GM18909 (cell line): ENCODE measurements at regions not wholly inside any gene's neighbourhood (a gene's known extent, or its start where the extent isn't known, plus 50 kb on each side); places are given as distances from the start of the nearest gene placed in this dataset.

ENCODE experiments used
- ATAC-seq: cut with Tn5 transposase; IDR thresholded peaks from one replicate; pipeline ENCODE4 v1.9.1; 2021; ENCODE audit warnings: mild to moderate bottlenecking; ENCODE audit not compliant: unreplicated experiment, poor library complexity

GRCh38 chr6:145044641-145045246 lies 690.6 kb downstream of the EPM2A start:
- ATAC-seq, result no peak

GRCh38 chr6:145045582-145045981 lies 689.7 kb downstream of the EPM2A start:
- ATAC-seq, result no peak

DNA sequence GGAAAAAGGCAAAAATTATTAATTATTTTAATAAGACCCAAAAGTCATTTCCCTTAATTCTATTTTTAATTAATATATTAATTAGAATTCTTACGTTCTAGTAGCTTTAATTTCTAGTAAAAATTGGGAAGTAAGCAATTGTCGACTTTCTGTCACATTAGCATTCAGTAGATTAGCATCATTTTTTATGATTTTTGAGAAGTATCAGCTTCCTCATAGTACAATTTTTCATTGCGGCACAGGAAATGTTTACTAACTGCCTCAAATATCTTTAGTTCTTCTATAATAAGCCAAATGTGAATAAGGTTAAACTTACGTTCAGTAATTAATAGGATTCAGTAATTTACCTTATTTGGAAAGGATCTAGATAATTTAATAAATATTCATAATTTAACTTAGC lies 687.4 kb downstream of the EPM2A start:
- no peak for ATAC-seq

- ATAC-seq, result no peak
Observed at GRCh38 chr6:145051661-145052060, 683.7 kb downstream of the EPM2A start.

GRCh38 chr6:145055567-145055966 lies 679.8 kb downstream of the EPM2A start:
- ATAC-seq, result no peak

DNA sequence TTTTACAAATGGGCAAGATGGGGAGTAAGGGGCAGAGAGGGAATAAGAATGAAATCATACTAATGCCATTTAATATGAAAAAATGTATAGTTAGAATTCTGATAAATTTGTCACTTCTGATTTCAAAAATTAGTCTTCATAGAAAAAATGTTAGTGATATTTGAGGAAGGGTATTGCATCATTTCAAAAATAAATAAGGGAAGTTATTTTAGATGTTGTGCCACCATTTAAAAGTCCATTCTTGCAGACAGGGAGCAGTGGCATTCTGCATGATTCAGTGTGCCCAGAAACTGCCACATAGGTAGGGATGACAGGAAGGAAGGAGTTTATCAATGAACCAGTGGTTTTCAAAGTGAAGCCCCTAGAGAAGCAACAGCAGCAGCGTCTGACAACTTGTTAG lies 674.6 kb downstream of the EPM2A start:
- no peak for ATAC-seq

GRCh38 chr6:145063091-145063490 lies 672.2 kb downstream of the EPM2A start:
- no peak for ATAC-seq

DNA sequence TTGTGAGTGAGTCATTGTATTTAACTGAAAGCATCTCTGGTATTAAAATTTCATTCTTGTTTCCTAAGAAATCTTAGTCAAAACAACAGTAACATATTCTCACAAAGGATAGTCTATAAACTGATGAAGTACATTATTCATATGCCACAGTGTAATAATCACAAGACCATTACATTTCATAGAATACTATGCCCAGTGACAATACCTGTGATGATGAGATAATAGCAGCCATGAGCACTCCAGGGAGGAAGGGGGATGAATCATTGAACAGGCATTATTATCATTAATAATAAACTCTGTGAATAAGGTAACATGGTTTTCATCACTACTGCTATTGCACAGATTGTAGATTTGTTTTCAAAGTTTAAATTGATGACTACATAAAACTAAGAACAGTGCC lies 667.9 kb downstream of the EPM2A start:
- no peak for ATAC-seq

DNA sequence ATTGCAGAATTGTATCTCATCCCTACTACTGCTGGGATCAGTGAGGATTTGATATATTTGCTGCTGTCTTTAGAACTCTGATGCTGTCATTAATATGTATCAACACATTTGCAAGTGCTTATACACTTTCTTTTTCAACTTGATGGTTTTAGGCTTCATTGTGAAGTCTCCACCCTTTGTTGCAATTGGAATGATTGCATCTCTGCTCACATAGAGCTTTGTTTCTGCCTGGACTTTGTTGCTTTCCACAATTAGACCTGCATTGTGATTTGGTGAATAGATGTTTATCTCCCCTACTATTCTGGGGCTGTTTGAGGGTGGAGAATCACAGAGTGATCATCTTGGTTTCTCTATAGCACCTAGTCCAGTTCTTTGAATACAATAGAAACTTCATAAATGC lies 666.7 kb downstream of the EPM2A start:
- no peak for ATAC-seq

DNA sequence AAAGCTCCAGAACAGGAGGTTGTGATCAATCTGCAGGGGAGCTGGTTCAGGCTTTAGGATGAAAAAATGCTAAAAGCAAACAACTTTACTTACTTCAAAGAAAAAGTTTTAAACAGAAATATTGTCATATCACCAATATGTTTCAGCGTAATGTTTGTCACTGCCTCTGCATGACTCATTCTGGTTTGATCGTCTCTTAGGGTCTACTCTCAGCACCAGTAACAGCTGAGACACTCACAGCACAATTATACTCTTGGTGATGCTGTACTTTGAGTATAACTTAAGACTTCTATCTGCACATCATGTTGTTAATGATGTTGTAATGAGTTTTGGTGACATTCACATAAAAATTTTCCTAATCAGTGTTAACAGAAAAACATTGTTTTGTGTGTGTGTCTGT lies 665.4 kb downstream of the EPM2A start:
- ATAC-seq, result no peak

GRCh38 chr6:145070791-145071190 lies 664.5 kb downstream of the EPM2A start:
- ATAC-seq, result no peak

DNA sequence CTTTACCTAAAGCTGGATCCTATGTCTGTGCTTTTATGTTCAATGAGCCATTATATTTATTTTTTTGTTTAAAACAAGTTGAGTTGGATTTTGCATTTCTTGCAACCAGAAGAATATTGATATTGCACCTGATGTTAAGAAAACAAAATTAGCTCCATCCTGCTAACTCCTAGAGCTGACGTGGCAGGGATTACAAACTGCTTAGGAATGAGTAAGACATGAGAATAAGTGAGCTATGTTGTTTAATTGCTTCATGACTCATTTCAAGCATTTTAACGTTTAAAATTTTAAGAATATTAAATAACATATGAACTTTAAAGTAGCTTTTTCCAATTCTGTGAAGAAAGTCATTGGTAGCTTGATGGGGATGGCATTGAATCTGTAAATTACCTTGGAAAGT lies 663.5 kb downstream of the EPM2A start:
- ATAC-seq, result no peak

DNA sequence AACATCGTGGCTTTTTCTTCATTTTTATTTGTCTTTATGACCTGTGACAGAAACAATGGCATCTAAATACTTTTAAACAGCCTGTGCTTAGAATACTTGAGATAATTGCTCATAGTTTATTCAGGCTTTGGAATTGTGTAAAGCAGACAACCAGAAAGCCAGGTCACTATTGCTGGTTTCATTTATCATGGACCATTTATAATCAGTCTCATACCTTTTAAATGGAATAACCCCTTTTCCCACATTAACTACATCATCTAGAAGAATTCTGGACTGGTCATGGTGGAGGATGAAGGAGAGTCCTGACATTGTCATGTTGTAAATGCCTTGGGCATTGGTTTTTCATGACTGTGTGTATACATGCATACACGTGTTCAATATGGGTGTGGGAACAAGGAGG lies 661.5 kb downstream of the EPM2A start:
- ATAC-seq, result no peak

- ATAC-seq, result no peak
Observed at GRCh38 chr6:145074805-145075204, 660.5 kb downstream of the EPM2A start.

DNA sequence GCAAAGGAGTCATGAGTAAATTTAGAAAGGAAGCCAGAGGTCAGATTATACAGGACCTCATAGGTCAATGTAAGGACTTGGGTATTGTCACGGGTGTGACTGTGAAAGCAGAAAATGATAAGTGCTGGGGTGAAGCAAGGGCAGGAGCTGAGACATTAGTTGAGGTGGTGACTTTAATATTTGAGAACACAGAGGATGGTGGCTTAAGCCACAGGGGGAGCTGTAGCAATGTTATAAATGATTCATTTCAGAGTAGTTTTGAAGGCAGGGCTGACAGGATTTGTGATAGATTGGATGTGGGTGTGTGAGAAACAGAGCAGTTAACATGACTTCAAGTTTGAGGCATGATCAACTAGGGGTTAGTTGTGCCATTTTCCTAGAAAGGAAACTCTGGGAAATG lies 659.9 kb downstream of the EPM2A start:
- ATAC-seq, result no peak

DNA sequence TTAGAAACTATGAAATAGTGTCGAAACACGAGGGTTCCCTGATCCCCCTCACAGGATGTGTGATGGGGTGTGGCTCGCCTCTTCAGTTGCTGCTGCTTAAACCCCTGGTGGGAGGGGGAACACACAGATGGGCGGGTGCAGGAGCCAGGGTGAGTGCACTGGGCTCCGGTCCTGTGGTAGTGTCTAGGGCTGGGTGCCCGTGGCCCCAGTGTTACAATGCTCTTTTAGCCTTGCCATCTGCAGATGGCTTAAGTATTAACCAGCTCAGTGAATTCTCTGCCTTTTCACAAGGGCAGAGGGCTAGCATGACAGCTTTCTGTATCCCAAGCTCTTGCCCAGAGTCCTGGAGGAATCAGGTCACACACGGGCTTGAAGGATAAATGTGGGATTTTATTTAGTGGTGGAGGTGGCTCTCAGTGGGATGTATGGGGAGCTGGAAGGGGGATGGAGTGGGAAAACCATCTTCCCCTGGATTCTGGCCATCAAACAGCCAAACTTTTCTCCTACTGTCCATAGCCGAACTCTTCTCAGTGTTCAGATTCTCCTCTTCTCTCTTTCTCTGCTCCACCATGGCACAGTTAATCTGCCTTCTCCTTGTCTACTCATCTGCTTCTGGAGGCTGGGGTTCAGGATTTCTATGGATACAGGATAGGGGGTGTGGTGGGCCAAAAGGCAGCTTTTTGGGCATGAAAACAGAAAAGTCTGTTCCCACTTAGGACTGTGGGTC lies 659.0 kb downstream of the EPM2A start:
- ATAC-seq, result no peak

DNA sequence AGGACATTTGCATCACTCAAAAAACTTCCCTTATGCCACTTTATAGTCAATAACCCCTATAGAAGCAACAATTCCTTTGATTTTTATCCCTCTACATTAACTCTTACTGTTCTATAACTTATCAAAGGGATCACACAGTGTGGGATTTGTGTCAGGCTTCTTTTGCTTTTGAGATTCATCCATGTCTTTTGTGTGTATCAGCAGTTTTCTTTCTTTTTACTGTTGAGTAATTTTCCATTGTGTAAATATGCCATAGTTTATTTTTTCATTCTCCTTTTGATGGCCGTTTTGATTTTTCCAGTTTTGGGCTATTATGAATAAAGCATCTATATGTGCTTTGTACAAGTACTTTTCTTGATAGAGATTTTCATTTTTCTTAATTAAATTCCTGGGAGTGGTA lies 657.9 kb downstream of the EPM2A start:
- ATAC-seq, result no peak

DNA sequence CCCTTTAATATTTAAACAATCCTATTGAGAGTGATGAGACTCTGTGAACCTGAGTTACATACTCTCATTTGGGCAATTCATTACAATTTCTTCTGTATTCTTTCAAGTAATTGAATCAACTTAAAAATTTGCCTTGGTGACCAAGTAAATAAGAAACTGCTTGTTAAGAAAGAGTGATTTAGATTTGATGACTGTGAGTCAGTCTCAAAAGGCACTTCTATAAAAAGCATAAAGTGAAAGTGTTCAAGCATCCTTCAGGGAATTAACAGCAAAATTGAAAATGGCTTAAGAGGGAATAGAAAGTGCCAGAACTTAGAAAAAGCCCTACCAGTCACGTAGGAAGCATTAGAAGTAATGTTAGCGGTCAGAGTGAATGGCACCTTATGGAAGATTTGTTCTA lies 654.7 kb downstream of the EPM2A start:
- no peak for ATAC-seq

GRCh38 chr6:145081677-145082076 lies 653.6 kb downstream of the EPM2A start:
- no peak for ATAC-seq

- ATAC-seq, result no peak
Observed at GRCh38 chr6:145082359-145082758, 653.0 kb downstream of the EPM2A start.

DNA sequence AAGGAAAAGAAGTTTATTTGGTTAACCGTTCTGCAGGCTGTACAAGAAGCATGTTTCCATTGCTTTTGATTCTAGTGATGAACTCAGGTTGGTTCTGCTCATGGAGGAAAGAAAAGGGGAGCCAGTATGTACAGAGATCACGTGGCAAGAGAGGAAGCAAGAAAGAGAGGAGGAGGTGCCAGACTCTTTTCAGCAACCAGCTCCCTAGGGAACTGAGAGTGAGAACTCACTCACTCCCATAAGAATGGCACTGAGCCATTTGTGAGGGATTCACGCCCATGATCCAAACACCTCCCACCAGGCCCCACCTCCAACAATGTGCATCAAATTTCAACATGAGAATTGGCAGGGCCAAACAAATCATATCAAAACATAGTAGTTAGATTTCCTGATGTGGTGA lies 649.1 kb downstream of the EPM2A start:
- no peak for ATAC-seq

DNA sequence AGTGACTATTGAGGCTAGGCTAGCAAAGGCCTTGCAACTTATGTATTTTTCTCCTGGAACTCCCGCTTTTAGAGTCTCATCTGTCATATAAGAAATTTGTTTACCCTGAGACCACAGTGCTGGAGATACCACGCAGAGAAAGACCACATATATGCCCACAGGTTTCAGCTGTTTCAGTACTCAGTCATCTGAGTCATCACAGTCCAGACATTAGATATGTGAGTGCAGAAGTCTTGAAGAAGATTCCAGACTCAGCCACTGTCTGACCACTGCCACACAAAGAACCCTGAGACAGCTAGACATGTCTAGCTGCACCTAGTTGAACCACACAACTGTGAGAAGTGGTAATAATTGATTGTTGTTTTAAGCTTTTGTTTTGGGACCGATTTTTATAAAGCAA lies 648.3 kb downstream of the EPM2A start:
- no peak for ATAC-seq
